Spinal cord (tissue), 9 donors: ENCODE measurements at regions not wholly inside any gene's neighbourhood (a gene's known extent, or its start where the extent isn't known, plus 50 kb on each side); places are given as distances from the start of the nearest gene placed in this dataset.

ENCODE experiments used
- DNase-seq, 6 donors: peaks; one replicate each; pipeline versions ENCODE4 v3.0.0 to v3.0.0-alpha.2; 2013 to 2015; ENCODE audit warnings: low spot score in 6 of 6, low read depth in 4 of 6
- H3K27ac ChIP-seq: one replicate; pipeline ENCODE4 v1.5.1; 2013; ENCODE audit warnings: low read depth, low read length, control low read depth
- H3K27me3 ChIP-seq: one replicate; pipeline ENCODE4 v1.6.1; 2013; ENCODE audit warnings: low read length; ENCODE audit not compliant: control insufficient read depth, insufficient read depth
- H3K36me3 ChIP-seq: one replicate; pipeline ENCODE4 v1.6.1; 2013; ENCODE audit warnings: low read length; ENCODE audit not compliant: control insufficient read depth, insufficient read depth
- H3K4me1 ChIP-seq: one replicate; pipeline ENCODE4 v1.6.1; 2013; ENCODE audit warnings: low read length; ENCODE audit not compliant: control insufficient read depth, insufficient read depth
- H3K4me3 ChIP-seq: one replicate; pipeline ENCODE4 v1.5.1; 2013; ENCODE audit warnings: low read depth, low read length, control low read depth
- H3K9me3 ChIP-seq: one replicate; pipeline ENCODE4 v1.6.1; 2013; ENCODE audit warnings: low read length; ENCODE audit not compliant: control insufficient read depth, insufficient read depth
- WGBS: methylation state at CpG from one replicate; pipeline ENCODE4 v1.1.5; 2013; ENCODE audit warnings: missing lambda C conversion rate; ENCODE audit not compliant: insufficient coverage; 5-methylcytosine and 5-hydroxymethylcytosine counted together
- donor health status: healthy.

- no peaks in the 10 kb centered on the region for H3K27me3 ChIP-seq
- peaks cover 2% of the 10 kb centered on the region for H3K9me3 ChIP-seq
- DNase-seq = no peak
- no peaks in the 10 kb centered on the region for H3K4me1 ChIP-seq
- no peaks in the 10 kb centered on the region for H3K36me3 ChIP-seq
- H3K4me3 ChIP-seq = no peak overlapping the region
- no peak overlapping the region for H3K27ac ChIP-seq
Measured at GRCh38 chr1:227451954-227452353, 111.4 kb upstream of the ZNF678 start.

GRCh38 chr1:227451057-227451456 is 112.3 kb upstream of the ZNF678 start:
- Histone ChIP-seq H3K36me3 (no peaks in the 10 kb centered on the region), H3K9me3 (peaks cover 2% of the 10 kb centered on the region), H3K4me3 (no peak overlapping the region), H3K27me3 (no peaks in the 10 kb centered on the region), H3K27ac (no peak overlapping the region), H3K4me1 (no peaks in the 10 kb centered on the region)
- WGBS = 89% methylated on average over 2 of the region's 2 CpGs
- no peak for DNase-seq

GRCh38 chr1:227450489-227450888 is 112.9 kb upstream of the ZNF678 start:
- Histone ChIP-seq H3K4me3 (no peak overlapping the region), H3K27me3 (no peaks in the 10 kb centered on the region), H3K9me3 (peaks cover 2% of the 10 kb centered on the region), H3K4me1 (no peaks in the 10 kb centered on the region), H3K36me3 (no peaks in the 10 kb centered on the region), H3K27ac (no peak overlapping the region)
- WGBS = 100% methylated on average over 1 of the region's 2 CpGs
- DNase-seq = no peak

GRCh38 chr1:227449741-227450441 is 113.5 kb upstream of the ZNF678 start:
- Histone ChIP-seq H3K27ac (no peak overlapping the region), H3K4me1 (no peaks in the 10 kb centered on the region), H3K9me3 (peaks cover 2% of the 10 kb centered on the region), H3K27me3 (no peaks in the 10 kb centered on the region), H3K36me3 (no peaks in the 10 kb centered on the region), H3K4me3 (no peak overlapping the region)
- no peak for DNase-seq
- WGBS = 85% methylated on average over 10 of the region's 11 CpGs

GRCh38 chr1:227449051-227449450 is 114.3 kb upstream of the ZNF678 start:
- no peaks in the 10 kb centered on the region for H3K27me3 ChIP-seq
- DNase-seq = no peak
- H3K27ac ChIP-seq = no peak overlapping the region
- no peak overlapping the region for H3K4me3 ChIP-seq
- no peaks in the 10 kb centered on the region for H3K36me3 ChIP-seq
- whole genome bisulfite sequencing = 51% methylated on average over 4 of the region's 6 CpGs
- H3K4me1 ChIP-seq = no peaks in the 10 kb centered on the region
- H3K9me3 ChIP-seq = peaks cover 2% of the 10 kb centered on the region

DNA sequence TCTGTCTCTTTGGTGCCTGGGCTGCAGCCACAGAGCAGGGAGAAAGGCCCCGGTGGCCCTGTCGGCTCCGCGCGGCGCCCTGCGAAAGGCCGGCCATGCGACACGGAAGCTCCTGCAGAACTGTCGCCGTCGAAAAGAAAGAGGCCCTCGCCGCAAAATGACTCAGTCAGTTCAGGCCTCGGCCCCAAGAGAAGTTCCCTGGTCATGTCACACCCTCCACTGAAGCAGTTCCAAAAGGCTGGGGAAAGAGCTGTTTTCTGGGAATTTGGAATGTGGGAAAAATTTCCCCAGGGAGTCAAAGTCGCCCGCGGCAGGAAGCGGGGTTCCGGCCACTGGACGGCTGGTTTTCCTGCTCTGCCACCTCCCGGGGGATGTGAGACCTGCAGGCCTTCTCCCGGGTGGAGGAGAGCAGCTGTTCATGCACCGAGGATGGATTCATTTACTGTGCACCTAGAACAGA is 115.8 kb upstream of the ZNF678 start:
- Histone ChIP-seq H3K9me3 (peaks cover 2% of the 10 kb centered on the region), H3K27me3 (no peaks in the 10 kb centered on the region), H3K4me3 (no peak overlapping the region), H3K4me1 (no peaks in the 10 kb centered on the region), H3K36me3 (no peaks in the 10 kb centered on the region), H3K27ac (no peak overlapping the region)
- no peak for DNase-seq
- WGBS = 54% methylated on average over 25 of the region's 25 CpGs

DNA sequence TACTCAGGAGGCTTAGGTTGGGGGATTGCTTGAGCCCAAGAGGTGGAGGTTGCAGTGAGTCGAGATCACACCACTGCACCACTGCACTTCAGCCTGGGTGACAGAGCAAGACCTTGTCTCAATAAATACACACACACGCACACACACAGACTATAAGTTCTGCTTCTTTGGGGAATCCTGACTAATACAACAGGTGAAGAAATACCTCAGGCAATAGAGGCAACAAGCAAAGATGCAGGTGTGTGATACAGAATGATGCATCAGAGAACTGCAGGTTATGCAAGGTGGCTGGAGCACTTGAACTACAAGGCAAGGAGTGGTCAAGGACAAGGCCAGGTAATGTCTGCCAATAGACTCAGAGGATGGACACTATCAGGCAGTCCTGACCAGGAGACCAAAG is 117.6 kb upstream of the ZNF678 start:
- no peak for DNase-seq
- Histone ChIP-seq H3K27ac (no peak overlapping the region), H3K4me1 (no peaks in the 10 kb centered on the region), H3K36me3 (no peaks in the 10 kb centered on the region), H3K27me3 (no peaks in the 10 kb centered on the region), H3K9me3 (no peaks in the 10 kb centered on the region), H3K4me3 (no peak overlapping the region)
- 100% methylated on average over 1 of the region's 2 CpGs for WGBS

DNA sequence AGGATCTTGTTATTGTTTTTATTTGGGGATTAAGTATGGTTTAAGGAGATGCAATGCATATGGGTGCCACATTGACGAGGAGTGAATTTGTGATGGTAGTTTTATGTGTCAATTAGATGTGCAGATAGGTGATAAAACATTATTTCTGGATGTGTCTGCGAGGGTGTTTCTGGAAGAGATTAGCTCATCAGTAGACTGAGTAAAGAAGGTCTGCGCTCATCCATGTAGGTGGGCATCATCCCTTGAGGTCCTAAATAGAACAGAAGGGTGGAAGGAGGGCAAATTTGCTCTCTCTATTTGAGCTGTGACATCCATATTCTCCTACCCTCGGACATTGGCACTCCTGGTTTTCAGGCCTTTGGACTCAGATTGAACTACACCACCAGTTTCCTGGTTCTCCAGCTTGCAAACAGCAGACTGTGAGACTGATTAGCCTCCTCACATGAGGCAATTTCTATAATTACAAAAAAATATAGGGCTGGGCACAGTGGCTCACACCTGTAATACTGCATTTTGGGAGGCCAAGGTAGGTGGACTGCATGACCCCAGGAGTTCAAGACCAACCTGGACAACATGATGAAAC is 118.2 kb upstream of the ZNF678 start:
- no peak for DNase-seq
- H3K27ac ChIP-seq = no peak overlapping the region
- no peaks in the 10 kb centered on the region for H3K9me3 ChIP-seq
- H3K4me1 ChIP-seq = no peaks in the 10 kb centered on the region
- no peaks in the 10 kb centered on the region for H3K27me3 ChIP-seq
- no peak overlapping the region for H3K4me3 ChIP-seq
- 100% methylated on average over 2 of the region's 4 CpGs for WGBS
- no peaks in the 10 kb centered on the region for H3K36me3 ChIP-seq

DNA sequence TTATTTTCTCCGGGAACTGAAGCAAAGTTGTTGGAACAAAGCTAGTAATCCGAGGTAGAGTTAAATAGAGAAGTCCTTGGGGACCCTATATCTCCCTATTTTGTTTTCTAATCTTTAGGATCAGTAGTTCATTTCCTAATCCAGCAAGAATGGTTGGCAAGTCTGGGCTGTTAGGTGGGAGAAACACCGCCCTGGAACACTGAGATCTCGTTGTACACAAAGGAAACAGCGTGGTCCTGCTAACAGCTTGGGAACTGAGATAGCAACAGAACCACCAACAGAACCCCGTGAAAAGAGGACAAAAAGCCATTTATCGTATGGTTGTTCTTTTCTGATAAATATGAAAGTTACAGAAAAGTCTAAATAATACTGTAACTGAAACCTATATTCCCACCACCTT is 121.9 kb upstream of the CDC42BPA start:
- no peak overlapping the region for H3K27ac ChIP-seq
- no peaks in the 10 kb centered on the region for H3K4me1 ChIP-seq
- no peaks in the 10 kb centered on the region for H3K27me3 ChIP-seq
- H3K9me3 ChIP-seq = no peaks in the 10 kb centered on the region
- 49% methylated on average over 3 of the region's 7 CpGs for WGBS
- no peaks in the 10 kb centered on the region for H3K36me3 ChIP-seq
- no peak overlapping the region for H3K4me3 ChIP-seq
- no peak for DNase-seq

DNA sequence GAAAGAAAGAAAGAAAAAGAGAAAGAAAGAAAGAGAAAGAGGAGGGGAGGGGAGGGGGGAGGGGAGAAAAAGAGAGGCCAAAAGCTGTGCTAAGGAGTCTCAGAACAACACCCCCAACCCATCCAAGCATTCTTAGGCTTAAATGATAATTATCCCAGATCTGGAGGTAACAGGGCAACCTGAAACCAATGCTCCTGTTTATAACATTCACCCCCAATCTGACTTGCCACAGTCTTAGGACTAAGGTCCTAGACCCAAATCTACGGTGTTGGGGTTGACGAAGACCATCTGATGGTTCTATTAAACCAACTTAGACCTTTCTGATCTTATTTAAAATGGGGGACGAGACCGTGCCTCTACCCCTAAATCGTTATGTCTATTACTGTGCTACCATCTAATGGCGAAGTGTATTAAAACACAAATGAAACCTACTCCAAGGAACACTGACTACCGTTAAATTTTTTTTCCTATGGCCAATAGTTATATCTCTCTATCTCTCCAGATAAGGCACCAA is 119.3 kb upstream of the CDC42BPA start:
- DNase-seq = peak in 4 of 6 donors; percentile 46 to 88 (median 64)
- 27% methylated on average over 5 of the region's 7 CpGs for WGBS
- no peak overlapping the region for H3K27ac ChIP-seq

More for the DNA sequence above, 119.3 kb upstream of the CDC42BPA start:
- no peak overlapping the region for H3K4me3 ChIP-seq
- H3K27me3 ChIP-seq = no peaks in the 10 kb centered on the region
- no peaks in the 10 kb centered on the region for H3K4me1 ChIP-seq
- H3K36me3 ChIP-seq = no peaks in the 10 kb centered on the region
- H3K9me3 ChIP-seq = no peaks in the 10 kb centered on the region
